Left lung (tissue), 4 donors: ENCODE measurements at regions not wholly inside any gene's neighbourhood (a gene's known extent, or its start where the extent isn't known, plus 50 kb on each side); places are given as distances from the start of the nearest gene placed in this dataset.

Experiments
- ATAC-seq: fragments of 200-7000 bp; cut with Tn5 transposase; one replicate; pipeline ENCODE4 v1.9.1; 2020; ENCODE audit warnings: moderate library complexity
- DNase-seq, 4 donors: peaks; one replicate each; pipeline ENCODE4 v3.0.0-alpha.2; 2013 to 2020
- H3K27ac ChIP-seq, 2 donors: fragments of 200-600 bp; sonication (generic) in 1 of 2; one replicate each; pipeline versions ENCODE4 v1.5.0 to v1.8.0; 2020 to 2021
- H3K27me3 ChIP-seq, 2 donors: fragments of 200-600 bp; sonication (generic) in 1 of 2; one replicate each; pipeline versions ENCODE4 v1.5.0 to v1.8.0; 2020 to 2021
- H3K36me3 ChIP-seq, 2 donors: fragments of 200-600 bp; sonication (generic) in 1 of 2; one replicate each; pipeline versions ENCODE4 v1.5.0 to v1.8.0; 2020 to 2021
- H3K4me1 ChIP-seq, 2 donors: fragments of 200-600 bp; one replicate each; pipeline ENCODE4 v1.8.0; 2021
- H3K4me3 ChIP-seq, 2 donors: fragments of 200-600 bp; sonication (generic) in 1 of 2; one replicate each; pipeline versions ENCODE4 v1.5.0 to v1.8.0; 2020 to 2021; ENCODE audit warnings: mild to moderate bottlenecking in 1 of 2
- H3K9me3 ChIP-seq, 2 donors: fragments of 200-600 bp; sonication (generic) in 1 of 2; one replicate each; pipeline versions ENCODE4 v1.5.0 to v1.8.0; 2020 to 2021
- CTCF ChIP-seq, 2 donors: fragments of 200-600 bp; sonication (generic) in 1 of 2; IDR thresholded peaks; one replicate each; pipeline versions ENCODE4 v1.5.0 to v1.8.0; 2021; ENCODE audit warnings: antibody characterized with exemption in 2 of 2
- intact Hi-C, 2 donors: fragments of 100-400 bp; cut with DNase I; formaldehyde crosslinking; loops; one replicate each; pipeline versions ENCODE4 v1.11.2 to v1.14.2; 2022
- donor health status: DM: no; HTN: yes; CAD: no.
- donor health status: DM: no; HTN: no; CAD: no.

- no peak overlapping the region for H3K4me3 ChIP-seq
- H3K36me3 ChIP-seq, result no peaks in the 10 kb centered on the region
- intact Hi-C loops, result no loop called here
- no peak for ATAC-seq
- no peak for DNase-seq
- no peak overlapping the region for H3K27ac ChIP-seq
- H3K9me3 ChIP-seq, result peaks cover 0 to 5% of the 10 kb centered on the region in 2 donors
- no peak for TF ChIP-seq CTCF (IDR thresholded peaks at IDR 0.05)
- H3K27me3 ChIP-seq, result no peaks in the 10 kb centered on the region
- no peaks in the 10 kb centered on the region for H3K4me1 ChIP-seq
These were observed 191.4 kb downstream of the KITLG start for GRCh38 chr12:88388566-88389540.

GRCh38 chr12:88390811-88391210, 189.5 kb downstream of the KITLG start:
- H3K27ac ChIP-seq, result no peak overlapping the region
- H3K9me3 ChIP-seq, result no peaks in the 10 kb centered on the region
- no peaks in the 10 kb centered on the region for H3K36me3 ChIP-seq
- no peak overlapping the region for H3K4me3 ChIP-seq
- DNase-seq (no peak), ATAC-seq (no peak)
- TF ChIP-seq CTCF (IDR thresholded peaks at IDR 0.05), result no peak
- intact Hi-C loops, result no loop called here
- no peaks in the 10 kb centered on the region for H3K4me1 ChIP-seq
- H3K27me3 ChIP-seq, result no peaks in the 10 kb centered on the region

- ATAC-seq, result peak; percentile 57
- Histone ChIP-seq H3K36me3 (no peaks in the 10 kb centered on the region), H3K4me3 (no peak overlapping the region), H3K9me3 (no peaks in the 10 kb centered on the region), H3K27me3 (no peaks in the 10 kb centered on the region), H3K4me1 (no peaks in the 10 kb centered on the region), H3K27ac (no peak overlapping the region)
- peak in 1 of 4 donors; percentile 15 for DNase-seq
- intact Hi-C loops, result no loop called here
- TF ChIP-seq CTCF (IDR thresholded peaks at IDR 0.05), result no peak
These were observed 188.7 kb downstream of the KITLG start for GRCh38 chr12:88391556-88391955.

- Histone ChIP-seq H3K27me3 (no peaks in the 10 kb centered on the region), H3K27ac (no peak overlapping the region), H3K36me3 (no peaks in the 10 kb centered on the region), H3K9me3 (no peaks in the 10 kb centered on the region), H3K4me1 (no peaks in the 10 kb centered on the region), H3K4me3 (no peak overlapping the region)
- peak; percentile 60 for ATAC-seq
- DNase-seq, result no peak
- intact Hi-C loops, result no loop called here
- TF ChIP-seq CTCF (IDR thresholded peaks at IDR 0.05), result peak in 1 of 2 donors; percentile 23
These were observed 187.1 kb downstream of the KITLG start for GRCh38 chr12:88393017-88393767.

GRCh38 chr12:88398031-88398430, 182.2 kb downstream of the KITLG start:
- intact Hi-C loops, result no loop called here
- ATAC-seq (no peak), DNase-seq (no peak)
- Histone ChIP-seq H3K4me3 (no peak overlapping the region), H3K4me1 (no peaks in the 10 kb centered on the region), H3K27ac (no peak overlapping the region), H3K27me3 (no peaks in the 10 kb centered on the region), H3K9me3 (no peaks in the 10 kb centered on the region), H3K36me3 (no peaks in the 10 kb centered on the region)
- TF ChIP-seq CTCF (IDR thresholded peaks at IDR 0.05), result no peak
